PC-3 (cell line): ENCODE measurements at regions not wholly inside any gene's neighbourhood (a gene's known extent, or its start where the extent isn't known, plus 50 kb on each side); places are given as distances from the start of the nearest gene placed in this dataset.
"Not testable (repeated sequence)": the region's sequence is repeated elsewhere in the genome, so short reads cannot be mapped to it uniquely, and the experiment has no call there.

ENCODE experiments used
- ATAC-seq: fragments of 200-7000 bp; cut with Tn5 transposase; 2 replicates; pipeline ENCODE4 v1.9.1; 2020; ENCODE audit warnings: mild to moderate bottlenecking, moderate library complexity
- BruUV-seq: library from RNA; stranded (reverse); fragments of 400-500 nt; replicated peaks from 2 replicates; lab custom pipeline; 2021; lab: Mats Ljungman, UMichigan
- CTCF ChIA-PET: fragments of 300-600 bp; sonication (Branson Sonifier 250); formaldehyde crosslinking; loops from one replicate; lab custom pipeline; 2022; ENCODE audit warnings: antibody characterized with exemption; lab: Charles Lee
- POLR2A ChIA-PET: fragments of 300-600 bp; sonication (Branson Sonifier 250); formaldehyde crosslinking; loops from one replicate; lab custom pipeline; 2022; ENCODE audit warnings: antibody characterized with exemption; ENCODE audit not compliant: unreplicated experiment; lab: Charles Lee
- DNase-seq: peaks from one replicate; pipeline ENCODE4 v3.0.0-alpha.2; 2015
- H2AFZ ChIP-seq: fragments of 300-600 bp; sonication (generic); 2 replicates; pipeline ENCODE4 v1.6.0; 2016; ENCODE audit warnings: antibody characterized with exemption, low read length
- H3F3A ChIP-seq: fragments of 300-600 bp; sonication (generic); one replicate; pipeline ENCODE4 v1.6.0; 2017; ENCODE audit warnings: antibody characterized with exemption, low read length, control low read depth, mild to moderate bottlenecking; ENCODE audit not compliant: unreplicated experiment
- H3K27ac ChIP-seq: fragments of 300-600 bp; sonication (generic); 2 replicates; pipeline ENCODE4 v1.5.1; 2016; ENCODE audit warnings: mild to moderate bottlenecking, low read length
- H3K27me3 ChIP-seq: fragments of 300-600 bp; sonication (generic); 2 replicates; pipeline ENCODE4 v1.6.1; 2016; ENCODE audit warnings: low read length, mixed read lengths
- H3K36me3 ChIP-seq: fragments of 300-600 bp; sonication (generic); 2 replicates; pipeline ENCODE4 v1.6.1; 2016; ENCODE audit warnings: low read depth, mixed run types, low read length, mixed read lengths
- H3K4me1 ChIP-seq: fragments of 300-600 bp; sonication (generic); 2 replicates; pipeline ENCODE4 v1.5.1; 2016; ENCODE audit warnings: low read length; ENCODE audit not compliant: insufficient read depth
- H3K4me2 ChIP-seq: fragments of 300-600 bp; sonication (generic); 2 replicates; pipeline ENCODE4 v1.6.0; 2016; ENCODE audit warnings: low read length
- H3K4me3 ChIP-seq: fragments of 300-600 bp; sonication (generic); 2 replicates; pipeline ENCODE4 v1.5.1; 2016; ENCODE audit warnings: mild to moderate bottlenecking, low read length, mixed read lengths
- H3K79me2 ChIP-seq: fragments of 300-600 bp; sonication (generic); 2 replicates; pipeline ENCODE4 v1.6.1; 2017; ENCODE audit warnings: low read length, mixed read lengths
- H3K9ac ChIP-seq: fragments of 300-600 bp; sonication (generic); 2 replicates; pipeline ENCODE4 v1.6.0; 2016; ENCODE audit warnings: mild to moderate bottlenecking, low read length
- H3K9me2 ChIP-seq: fragments of 300-600 bp; sonication (generic); replicated peaks from 2 replicates; pipeline ENCODE4 v1.6.1; 2016; ENCODE audit warnings: mixed run types, low read length, mixed read lengths
- H3K9me3 ChIP-seq: fragments of 300-600 bp; sonication (generic); 2 replicates; pipeline ENCODE4 v1.6.1; 2016; ENCODE audit warnings: low read length, mixed read lengths
- H4K20me1 ChIP-seq: fragments of 300-600 bp; sonication (generic); 2 replicates; pipeline ENCODE4 v1.6.1; 2016; ENCODE audit warnings: low read length, mixed read lengths
- EZH2 ChIP-seq: fragments of 300-600 bp; sonication (generic); IDR thresholded peaks from one replicate; pipeline ENCODE4 v1.6.1; 2017; ENCODE audit warnings: antibody characterized with exemption, mild to moderate bottlenecking, low read length; ENCODE audit not compliant: unreplicated experiment
- EZH2phosphoT487 ChIP-seq: fragments of 300-600 bp; sonication (generic); IDR thresholded peaks from 2 replicates; pipeline ENCODE4 v1.6.1; 2018; ENCODE audit warnings: mild to moderate bottlenecking, antibody characterized with exemption, low read length, borderline replicate concordance
- intact Hi-C: fragments of 100-400 bp; cut with micrococcal nuclease; formaldehyde crosslinking; loops from 2 replicates; pipeline ENCODE4 v1.9.0; 2023
- TF ChIP-seq, protein P1 (sequence below): fragments of 300-600 bp; sonication (generic); conservative IDR thresholded peaks from 2 replicates; pipeline ENCODE4 v1.5.1; 2017; ENCODE audit warnings: antibody characterized with exemption, low read depth, mild to moderate bottlenecking, low read length

DNA sequence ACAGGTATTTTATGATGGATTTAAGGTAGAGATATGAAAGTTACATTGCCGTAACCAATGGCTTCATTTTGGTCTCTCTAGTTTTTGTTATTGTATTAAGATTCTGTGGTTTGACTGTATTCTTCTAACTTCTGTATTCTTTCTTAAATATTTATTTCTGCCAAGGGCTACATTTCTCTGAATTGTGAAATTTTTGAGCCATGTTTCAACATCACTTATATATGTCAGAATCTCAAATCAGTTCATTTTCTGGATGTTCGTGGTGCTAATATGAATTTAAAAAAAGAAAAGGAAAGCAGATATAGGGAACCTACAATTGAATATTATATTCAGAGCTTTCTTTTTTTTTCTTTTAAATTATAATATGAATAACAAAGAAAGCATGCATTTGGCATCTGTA lies 142.7 kb downstream of the ANXA1 start:
- TF ChIP-seq EZH2 (no peak), EZH2phosphoT487 (no peak)
- TF ChIP-seq, protein P1, sequence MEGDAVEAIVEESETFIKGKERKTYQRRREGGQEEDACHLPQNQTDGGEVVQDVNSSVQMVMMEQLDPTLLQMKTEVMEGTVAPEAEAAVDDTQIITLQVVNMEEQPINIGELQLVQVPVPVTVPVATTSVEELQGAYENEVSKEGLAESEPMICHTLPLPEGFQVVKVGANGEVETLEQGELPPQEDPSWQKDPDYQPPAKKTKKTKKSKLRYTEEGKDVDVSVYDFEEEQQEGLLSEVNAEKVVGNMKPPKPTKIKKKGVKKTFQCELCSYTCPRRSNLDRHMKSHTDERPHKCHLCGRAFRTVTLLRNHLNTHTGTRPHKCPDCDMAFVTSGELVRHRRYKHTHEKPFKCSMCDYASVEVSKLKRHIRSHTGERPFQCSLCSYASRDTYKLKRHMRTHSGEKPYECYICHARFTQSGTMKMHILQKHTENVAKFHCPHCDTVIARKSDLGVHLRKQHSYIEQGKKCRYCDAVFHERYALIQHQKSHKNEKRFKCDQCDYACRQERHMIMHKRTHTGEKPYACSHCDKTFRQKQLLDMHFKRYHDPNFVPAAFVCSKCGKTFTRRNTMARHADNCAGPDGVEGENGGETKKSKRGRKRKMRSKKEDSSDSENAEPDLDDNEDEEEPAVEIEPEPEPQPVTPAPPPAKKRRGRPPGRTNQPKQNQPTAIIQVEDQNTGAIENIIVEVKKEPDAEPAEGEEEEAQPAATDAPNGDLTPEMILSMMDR = no peak
- Histone ChIP-seq H3K27ac (no peak overlapping the region), H3K9ac (no peak overlapping the region), H3K4me2 (no peak overlapping the region), H3K9me3 (no peaks in the 10 kb centered on the region), H2AFZ (no peak overlapping the region), H3F3A (no peaks in the 10 kb centered on the region), H3K79me2 (no peaks in the 10 kb centered on the region), H3K9me2 (no peaks in the 10 kb centered on the region), H3K27me3 (no peaks in the 10 kb centered on the region; the same call in 1 of the 2 replicates), H3K4me3 (no peak overlapping the region), H3K4me1 (no peaks in the 10 kb centered on the region), H4K20me1 (no peaks in the 10 kb centered on the region), H3K36me3 (no peaks in the 10 kb centered on the region)
- no TSS peak for BruUV-seq
- ChIA-PET POLR2A (no interaction called here), CTCF (no interaction called here)
- intact Hi-C loops = no loop called here
- DNase-seq = no peak
- no peak for ATAC-seq

DNA sequence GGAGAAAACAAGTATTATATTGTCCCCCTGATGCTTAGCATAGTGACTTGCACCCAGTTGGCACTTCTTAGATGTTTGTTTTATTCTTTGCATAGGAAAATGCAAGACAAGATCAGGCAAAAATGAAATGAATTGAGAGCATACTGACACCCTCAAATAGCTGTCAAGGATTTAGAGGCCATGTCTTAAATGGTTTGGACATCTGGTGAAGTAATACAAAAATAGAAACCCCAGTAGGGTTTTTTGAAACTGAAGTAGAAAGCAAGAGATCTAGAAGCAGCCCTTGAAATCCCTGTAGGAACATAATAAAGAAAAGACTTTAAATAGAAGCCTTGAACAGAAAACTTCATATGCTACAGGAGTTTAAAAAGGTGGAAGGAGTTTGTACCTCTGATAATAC lies 174.3 kb downstream of the ANXA1 start:
- Histone ChIP-seq H3K36me3 (no peaks in the 10 kb centered on the region), H3F3A (no peaks in the 10 kb centered on the region), H3K9ac (no peak overlapping the region), H3K9me3 (no peaks in the 10 kb centered on the region), H2AFZ (no peak overlapping the region), H3K27me3 (peaks cover 7% of the 10 kb centered on the region; the same call in 1 of the 2 replicates), H3K4me1 (no peaks in the 10 kb centered on the region), H4K20me1 (no peaks in the 10 kb centered on the region), H3K79me2 (no peaks in the 10 kb centered on the region), H3K4me2 (no peak overlapping the region), H3K9me2 (no peaks in the 10 kb centered on the region), H3K27ac (no peak overlapping the region), H3K4me3 (no peak overlapping the region)
- intact Hi-C loops = no loop called here
- POLR2A ChIA-PET = no interaction called here
- TF ChIP-seq, protein P1 = no peak
- no peak for TF ChIP-seq EZH2phosphoT487
- no peak for TF ChIP-seq EZH2
- DNase-seq (no peak), ATAC-seq (no peak)
- CTCF ChIA-PET = no interaction called here
- no TSS peak for BruUV-seq

DNA sequence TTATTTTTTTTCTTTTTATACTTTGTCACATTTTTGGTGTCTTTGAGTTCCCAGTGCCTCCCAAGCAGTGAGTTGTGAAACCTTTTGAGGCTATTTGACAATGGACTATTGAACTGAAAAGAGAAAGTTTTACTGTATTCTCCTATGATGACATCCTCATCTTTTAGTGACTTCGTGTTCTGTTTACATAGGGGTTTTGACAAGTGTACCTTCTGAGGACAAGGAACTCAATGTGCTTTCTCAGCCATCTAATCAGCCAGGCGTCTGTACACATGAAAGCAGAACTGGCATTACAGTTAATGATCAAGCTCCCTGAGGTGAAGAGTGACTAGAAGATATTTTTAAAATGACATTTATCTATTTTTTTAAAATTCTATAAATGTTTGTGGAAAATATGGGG lies 175.5 kb downstream of the ANXA1 start:
- no peak for ATAC-seq
- Histone ChIP-seq H3K27me3 (peaks cover 7% of the 10 kb centered on the region; the same call in 1 of the 2 replicates), H3K9ac (no peak overlapping the region), H3K27ac (no peak overlapping the region), H3K9me2 (no peaks in the 10 kb centered on the region), H3K9me3 (no peaks in the 10 kb centered on the region), H3F3A (no peaks in the 10 kb centered on the region), H3K4me3 (no peak overlapping the region), H4K20me1 (no peaks in the 10 kb centered on the region), H3K36me3 (no peaks in the 10 kb centered on the region), H3K4me2 (no peak overlapping the region), H3K79me2 (no peaks in the 10 kb centered on the region), H3K4me1 (no peaks in the 10 kb centered on the region), H2AFZ (no peak overlapping the region)
- no peak for DNase-seq
- TF ChIP-seq EZH2 = no peak
- TF ChIP-seq, protein P1 = no peak
- no peak for TF ChIP-seq EZH2phosphoT487
- BruUV-seq = no TSS peak
- ChIA-PET POLR2A (no interaction called here), CTCF (no interaction called here)
- intact Hi-C loops = no loop called here

DNA sequence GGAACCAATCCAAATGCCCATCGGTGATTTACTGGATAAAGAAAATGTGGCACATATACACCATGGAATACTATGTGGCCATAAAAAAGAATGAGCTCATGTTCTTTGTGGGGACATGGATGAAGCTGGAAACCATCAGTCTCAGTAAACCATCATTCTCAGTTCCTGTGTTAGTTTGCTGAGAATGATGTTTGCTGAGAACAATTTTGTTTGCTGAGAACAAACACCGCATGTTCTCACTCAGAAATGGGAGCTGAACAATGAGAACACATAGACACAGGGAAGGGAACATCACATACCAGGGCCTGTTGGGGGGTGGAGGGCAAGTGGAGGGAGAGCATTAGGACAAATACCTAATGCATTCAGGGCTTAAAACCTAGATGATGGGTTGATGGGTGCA lies 185.5 kb downstream of the ANXA1 start:
- H4K20me1 ChIP-seq, H3K79me2 ChIP-seq, H3K9me3 ChIP-seq, intact Hi-C loops, H3K27ac ChIP-seq, CTCF ChIA-PET, H3F3A ChIP-seq, H3K4me2 ChIP-seq, H3K9me2 ChIP-seq, H3K4me1 ChIP-seq, POLR2A ChIA-PET, BruUV-seq, ATAC-seq, H3K27me3 ChIP-seq, H3K4me3 ChIP-seq, H3K36me3 ChIP-seq, H2AFZ ChIP-seq, H3K9ac ChIP-seq, DNase-seq: not testable (repeated sequence)
